HCT116 (cell line): ENCODE measurements at regions not wholly inside any gene's neighbourhood (a gene's known extent, or its start where the extent isn't known, plus 50 kb on each side); places are given as distances from the start of the nearest gene placed in this dataset.

Source experiments
- CEBPB ChIP-seq: IDR thresholded peaks from 2 replicates; pipeline ENCODE4 v1.6.1; 2012; ENCODE audit warnings: low read depth
- EZH2 ChIP-seq: fragments of 200-600 bp; sonication (generic); IDR thresholded peaks from 2 replicates; pipeline ENCODE4 v1.6.1; 2017; ENCODE audit warnings: antibody characterized with exemption, mixed run types
- EZH2phosphoT487 ChIP-seq: fragments of 200-600 bp; IDR thresholded peaks from 2 replicates; pipeline ENCODE4 v1.6.1; 2018; ENCODE audit warnings: antibody characterized with exemption, borderline replicate concordance
- POLR2A ChIP-seq: IDR thresholded peaks from 2 replicates; pipeline ENCODE4 v1.7.0; 2011; ENCODE audit warnings: borderline replicate concordance; ENCODE audit not compliant: insufficient read depth, insufficient read length; ENCODE audit errors: extremely low read depth
- TCF7L2 ChIP-seq: IDR thresholded peaks from 2 replicates; pipeline ENCODE4 v1.7.0; 2011; ENCODE audit warnings: borderline replicate concordance, inconsistent platforms; ENCODE audit not compliant: insufficient read depth, insufficient read length; ENCODE audit errors: extremely low read depth
- ZNF274 ChIP-seq: fragments of 200-500 bp; sonication (Bioruptor generic); IDR thresholded peaks from 2 replicates; pipeline ENCODE4 v1.6.1; 2014; ENCODE audit warnings: mild to moderate bottlenecking, low read depth, low read length, inconsistent platforms
- TF ChIP-seq, protein P1 (sequence below), 3 experiments: fragments of 200-600 bp in 1 of 3; sonication (generic) in 1 of 3; IDR thresholded peaks in 2 of 3; conservative IDR thresholded peaks in 1 of 3; 2 replicates each; pipeline ENCODE4 v1.5.1; 2012 to 2017; ENCODE audit warnings: low read depth in 2 of 3, low read length in 2 of 3, antibody characterized with exemption in 1 of 3, borderline replicate concordance in 1 of 3, control low read depth in 1 of 3, mild to moderate bottlenecking in 1 of 3, mixed read lengths in 1 of 3, mixed run types in 1 of 3, moderate library complexity in 1 of 3; ENCODE audit not compliant: insufficient read depth in 1 of 3
- TF ChIP-seq, protein P2 (sequence below): IDR thresholded peaks from 2 replicates; pipeline ENCODE4 v1.6.1; 2011; ENCODE audit warnings: mild to moderate bottlenecking, low read length, moderate library complexity; ENCODE audit not compliant: insufficient replicate concordance; ENCODE audit errors: extremely low read depth
- TF ChIP-seq, protein P3 (sequence below): IDR thresholded peaks from 2 replicates; pipeline ENCODE4 v1.6.1; 2012

- TF ChIP-seq, protein P1, sequence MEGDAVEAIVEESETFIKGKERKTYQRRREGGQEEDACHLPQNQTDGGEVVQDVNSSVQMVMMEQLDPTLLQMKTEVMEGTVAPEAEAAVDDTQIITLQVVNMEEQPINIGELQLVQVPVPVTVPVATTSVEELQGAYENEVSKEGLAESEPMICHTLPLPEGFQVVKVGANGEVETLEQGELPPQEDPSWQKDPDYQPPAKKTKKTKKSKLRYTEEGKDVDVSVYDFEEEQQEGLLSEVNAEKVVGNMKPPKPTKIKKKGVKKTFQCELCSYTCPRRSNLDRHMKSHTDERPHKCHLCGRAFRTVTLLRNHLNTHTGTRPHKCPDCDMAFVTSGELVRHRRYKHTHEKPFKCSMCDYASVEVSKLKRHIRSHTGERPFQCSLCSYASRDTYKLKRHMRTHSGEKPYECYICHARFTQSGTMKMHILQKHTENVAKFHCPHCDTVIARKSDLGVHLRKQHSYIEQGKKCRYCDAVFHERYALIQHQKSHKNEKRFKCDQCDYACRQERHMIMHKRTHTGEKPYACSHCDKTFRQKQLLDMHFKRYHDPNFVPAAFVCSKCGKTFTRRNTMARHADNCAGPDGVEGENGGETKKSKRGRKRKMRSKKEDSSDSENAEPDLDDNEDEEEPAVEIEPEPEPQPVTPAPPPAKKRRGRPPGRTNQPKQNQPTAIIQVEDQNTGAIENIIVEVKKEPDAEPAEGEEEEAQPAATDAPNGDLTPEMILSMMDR (IDR thresholded peaks at IDR 0.05 in 2 of 3, conservative IDR thresholded peaks at IDR 0.05 in 1 of 3; ENCODE audit: borderline replicate concordance in 1 of 3, insufficient read depth in 1 of 3, low read depth in 2 of 3, low read length in 2 of 3) = no peak
- TF ChIP-seq EZH2 (no peak), POLR2A (no peak), EZH2phosphoT487 (no peak), CEBPB (no peak), TCF7L2 (no peak), ZNF274 (no peak)
- TF ChIP-seq, protein P2, sequence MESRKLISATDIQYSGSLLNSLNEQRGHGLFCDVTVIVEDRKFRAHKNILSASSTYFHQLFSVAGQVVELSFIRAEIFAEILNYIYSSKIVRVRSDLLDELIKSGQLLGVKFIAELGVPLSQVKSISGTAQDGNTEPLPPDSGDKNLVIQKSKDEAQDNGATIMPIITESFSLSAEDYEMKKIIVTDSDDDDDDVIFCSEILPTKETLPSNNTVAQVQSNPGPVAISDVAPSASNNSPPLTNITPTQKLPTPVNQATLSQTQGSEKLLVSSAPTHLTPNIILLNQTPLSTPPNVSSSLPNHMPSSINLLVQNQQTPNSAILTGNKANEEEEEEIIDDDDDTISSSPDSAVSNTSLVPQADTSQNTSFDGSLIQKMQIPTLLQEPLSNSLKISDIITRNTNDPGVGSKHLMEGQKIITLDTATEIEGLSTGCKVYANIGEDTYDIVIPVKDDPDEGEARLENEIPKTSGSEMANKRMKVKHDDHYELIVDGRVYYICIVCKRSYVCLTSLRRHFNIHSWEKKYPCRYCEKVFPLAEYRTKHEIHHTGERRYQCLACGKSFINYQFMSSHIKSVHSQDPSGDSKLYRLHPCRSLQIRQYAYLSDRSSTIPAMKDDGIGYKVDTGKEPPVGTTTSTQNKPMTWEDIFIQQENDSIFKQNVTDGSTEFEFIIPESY = no peak
- TF ChIP-seq, protein P3, sequence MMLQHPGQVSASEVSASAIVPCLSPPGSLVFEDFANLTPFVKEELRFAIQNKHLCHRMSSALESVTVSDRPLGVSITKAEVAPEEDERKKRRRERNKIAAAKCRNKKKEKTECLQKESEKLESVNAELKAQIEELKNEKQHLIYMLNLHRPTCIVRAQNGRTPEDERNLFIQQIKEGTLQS = no peak
Measured at GRCh38 chr1:68745011-68745410, 248.1 kb upstream of the DEPDC1 start.
